ENCODE measurements at regions not wholly inside any gene's neighbourhood (a gene's known extent, or its start where the extent isn't known, plus 50 kb on each side); places are given as distances from the start of the nearest gene placed in this dataset.
"Not testable (repeated sequence)": the region's sequence is repeated elsewhere in the genome, so short reads cannot be mapped to it uniquely, and the experiment has no call there.

GRCh38 chr5:130400091-130400490 lies 495.8 kb downstream of the CHSY3 start:
- Histone ChIP-seq H3K9ac (no peak overlapping the region), H3K36me3 (no peaks in the 10 kb centered on the region), H3K27me3 (no peaks in the 10 kb centered on the region), H3K4me2 (no peak overlapping the region), H3K79me2 (ENCODE audit: low read depth) (no peaks in the 10 kb centered on the region), H3K4me3 (no peak overlapping the region), H2AFZ (replicated peaks) (no peak overlapping the region), H4K20me1 (ENCODE audit: low read depth) (no peaks in the 10 kb centered on the region), H3K27ac (no peak overlapping the region), H3K9me3 (ENCODE audit: low read depth) (no peaks in the 10 kb centered on the region), H3F3A (ENCODE audit: low read depth) (no peaks in the 10 kb centered on the region), H3K4me1 (peaks cover 9% of the 10 kb centered on the region)
- TF ChIP-seq CTCF (IDR thresholded peaks at IDR 0.05) (no peak), EZH2 (IDR thresholded peaks at IDR 0.05) (no peak), EZH2phosphoT487 (IDR thresholded peaks at IDR 0.05) (no peak)
- Mint-ChIP-seq H3K4me3 (no peak overlapping the region), H3K4me1 (peaks cover 9% of the 10 kb centered on the region), H3K27me3 (ENCODE audit: insufficient read depth, low read depth) (no peaks in the 10 kb centered on the region), H3K36me3 (no peaks in the 10 kb centered on the region), H3K9me3 (peaks cover 2% of the 10 kb centered on the region), H3K27ac (no peak overlapping the region)
- DNase-seq (ENCODE audit: low spot score): no peak

GRCh38 chr5:130398825-130399224 lies 494.6 kb downstream of the CHSY3 start:
- Histone ChIP-seq H3K9ac (no peak overlapping the region), H3K4me3 (no peak overlapping the region), H3K4me2 (no peak overlapping the region), H3K9me3 (ENCODE audit: low read depth) (no peaks in the 10 kb centered on the region), H2AFZ (replicated peaks) (no peak overlapping the region), H3K27me3 (no peaks in the 10 kb centered on the region), H3F3A (ENCODE audit: low read depth) (no peaks in the 10 kb centered on the region), H3K4me1 (peaks cover 9% of the 10 kb centered on the region), H4K20me1 (ENCODE audit: low read depth) (no peaks in the 10 kb centered on the region), H3K79me2 (ENCODE audit: low read depth) (no peaks in the 10 kb centered on the region), H3K27ac (no peak overlapping the region), H3K36me3 (no peaks in the 10 kb centered on the region)
- Mint-ChIP-seq H3K4me1 (peaks cover 9% of the 10 kb centered on the region), H3K9me3 (peaks cover 2% of the 10 kb centered on the region), H3K36me3 (no peaks in the 10 kb centered on the region), H3K27me3 (ENCODE audit: insufficient read depth, low read depth) (no peaks in the 10 kb centered on the region), H3K27ac (no peak overlapping the region), H3K4me3 (no peak overlapping the region)
- DNase-seq (ENCODE audit: low spot score): no peak
- TF ChIP-seq EZH2phosphoT487 (IDR thresholded peaks at IDR 0.05) (no peak), CTCF (IDR thresholded peaks at IDR 0.05) (no peak), EZH2 (IDR thresholded peaks at IDR 0.05) (no peak)

GRCh38 chr5:130397727-130398126 lies 493.5 kb downstream of the CHSY3 start:
- H3F3A ChIP-seq (ENCODE audit: low read depth); H3K4me2 ChIP-seq; H3K4me1 Mint-ChIP-seq; H3K36me3 ChIP-seq; H3K9ac ChIP-seq; H3K27ac Mint-ChIP-seq; H3K27ac ChIP-seq; H3K4me3 ChIP-seq; H3K4me3 Mint-ChIP-seq; H3K9me3 Mint-ChIP-seq; H4K20me1 ChIP-seq (ENCODE audit: low read depth); DNase-seq (ENCODE audit: low spot score); H3K9me3 ChIP-seq (ENCODE audit: low read depth); H2AFZ ChIP-seq (replicated peaks); H3K27me3 ChIP-seq; H3K27me3 Mint-ChIP-seq (ENCODE audit: insufficient read depth, low read depth); H3K79me2 ChIP-seq (ENCODE audit: low read depth); H3K4me1 ChIP-seq; H3K36me3 Mint-ChIP-seq: not testable (repeated sequence)

GRCh38 chr5:130397132-130397531 lies 492.9 kb downstream of the CHSY3 start:
- Histone ChIP-seq H4K20me1 (ENCODE audit: low read depth) (no peaks in the 10 kb centered on the region), H3K36me3 (no peaks in the 10 kb centered on the region), H3K27ac (no peak overlapping the region), H3F3A (ENCODE audit: low read depth) (no peaks in the 10 kb centered on the region), H3K79me2 (ENCODE audit: low read depth) (no peaks in the 10 kb centered on the region), H3K4me2 (no peak overlapping the region), H3K27me3 (no peaks in the 10 kb centered on the region), H2AFZ (replicated peaks) (no peak overlapping the region), H3K9me3 (ENCODE audit: low read depth) (no peaks in the 10 kb centered on the region), H3K4me3 (no peak overlapping the region), H3K4me1 (no peaks in the 10 kb centered on the region), H3K9ac (no peak overlapping the region)
- no peak for TF ChIP-seq EZH2 (IDR thresholded peaks at IDR 0.05)
- TF ChIP-seq EZH2phosphoT487 (IDR thresholded peaks at IDR 0.05): no peak
- no peak for TF ChIP-seq CTCF (IDR thresholded peaks at IDR 0.05)
- Mint-ChIP-seq H3K9me3 (peaks cover 4% of the 10 kb centered on the region), H3K27ac (no peak overlapping the region), H3K4me3 (no peak overlapping the region), H3K27me3 (ENCODE audit: insufficient read depth, low read depth) (no peaks in the 10 kb centered on the region), H3K36me3 (no peaks in the 10 kb centered on the region), H3K4me1 (peaks cover 3% of the 10 kb centered on the region)
- DNase-seq (ENCODE audit: low spot score): no peak

GRCh38 chr5:130391727-130392264 lies 487.5 kb downstream of the CHSY3 start:
- not testable (repeated sequence) for H3K4me1 Mint-ChIP-seq; H3K79me2 ChIP-seq (ENCODE audit: low read depth); H3K27ac ChIP-seq; H3K36me3 Mint-ChIP-seq; H3K9me3 ChIP-seq (ENCODE audit: low read depth); H3K9me3 Mint-ChIP-seq; H3K36me3 ChIP-seq; H3K27me3 Mint-ChIP-seq (ENCODE audit: insufficient read depth, low read depth); H3K4me2 ChIP-seq; H3K27ac Mint-ChIP-seq; DNase-seq (ENCODE audit: low spot score); H3K4me3 Mint-ChIP-seq; H3K27me3 ChIP-seq; H3F3A ChIP-seq (ENCODE audit: low read depth); H3K4me3 ChIP-seq; H3K9ac ChIP-seq; H3K4me1 ChIP-seq; H4K20me1 ChIP-seq (ENCODE audit: low read depth)
- peak overlapping the region; percentile 14 for H2AFZ ChIP-seq (replicated peaks)

Measured in neural progenitor cell (in vitro differentiated cells).